Neuronal stem cell (in vitro differentiated cells): ENCODE measurements at regions not wholly inside any gene's neighbourhood (a gene's known extent, or its start where the extent isn't known, plus 50 kb on each side); places are given as distances from the start of the nearest gene placed in this dataset.

Source experiments
- DNase-seq: peaks from one replicate; pipeline ENCODE4 v3.0.0-alpha.2; 2013; ENCODE audit warnings: low spot score
- H2AFZ ChIP-seq: one replicate; pipeline ENCODE4 v1.6.1; 2013; ENCODE audit warnings: mild to moderate bottlenecking, low read length, inconsistent platforms
- H2AK5ac ChIP-seq: 2 replicates; pipeline ENCODE4 v1.6.1; 2013; ENCODE audit warnings: low read depth, mild to moderate bottlenecking, inconsistent platforms, low read length, moderate library complexity, mixed read lengths
- H2BK120ac ChIP-seq: 2 replicates; pipeline ENCODE4 v1.6.1; 2013; ENCODE audit warnings: low read depth, mild to moderate bottlenecking, inconsistent platforms, low read length, moderate library complexity, mixed read lengths
- H2BK12ac ChIP-seq: one replicate; pipeline ENCODE4 v1.6.1; 2013; ENCODE audit warnings: low read length, inconsistent platforms
- H2BK15ac ChIP-seq: 2 replicates; pipeline ENCODE4 v1.6.1; 2013; ENCODE audit warnings: mild to moderate bottlenecking, low read length, inconsistent platforms, mixed read lengths
- H2BK5ac ChIP-seq: one replicate; pipeline ENCODE4 v1.6.1; 2013; ENCODE audit warnings: inconsistent platforms, mild to moderate bottlenecking, low read length, moderate library complexity
- H3K14ac ChIP-seq: one replicate; pipeline ENCODE4 v1.6.1; 2013; ENCODE audit warnings: low read length, inconsistent platforms
- H3K18ac ChIP-seq: 2 replicates; pipeline ENCODE4 v1.6.1; 2013; ENCODE audit warnings: low read length, inconsistent platforms
- H3K23ac ChIP-seq: 2 replicates; pipeline ENCODE4 v1.6.1; 2013; ENCODE audit warnings: low read depth, mild to moderate bottlenecking, mixed read lengths, low read length, inconsistent platforms; ENCODE audit not compliant: poor library complexity
- H3K27ac ChIP-seq: replicated peaks from 3 replicates; pipeline ENCODE4 v1.5.1; 2013; ENCODE audit warnings: low read length, inconsistent platforms
- H3K27me3 ChIP-seq, 3 experiments: 2 replicates each; pipeline ENCODE4 v1.6.1; 2013; ENCODE audit warnings: low read length in 3 of 3, mild to moderate bottlenecking in 2 of 3, inconsistent platforms in 1 of 3, low read depth in 1 of 3, mixed read lengths in 1 of 3, moderate library complexity in 1 of 3; ENCODE audit not compliant: control insufficient read depth in 3 of 3, insufficient read depth in 3 of 3
- H3K36me3 ChIP-seq, 2 donors: replicated peaks in 1 of 2; 2 replicates each; pipeline ENCODE4 v1.6.1; 2013; ENCODE audit warnings: low read length in 2 of 2; ENCODE audit not compliant: control insufficient read depth in 2 of 2, insufficient read depth in 2 of 2
- H3K4ac ChIP-seq: 2 replicates; pipeline ENCODE4 v1.6.1; 2013; ENCODE audit warnings: inconsistent platforms, mild to moderate bottlenecking, low read length, moderate library complexity
- H3K4me1 ChIP-seq, 2 donors: 1 replicate in 1 of 2; 2 replicates in 1 of 2; pipeline ENCODE4 v1.6.1; 2013; ENCODE audit warnings: low read length in 2 of 2, low read depth in 1 of 2; ENCODE audit not compliant: control insufficient read depth in 2 of 2, insufficient read depth in 1 of 2
- H3K4me2 ChIP-seq: one replicate; pipeline ENCODE4 v1.6.1; 2013; ENCODE audit warnings: mild to moderate bottlenecking, low read length, inconsistent platforms; ENCODE audit not compliant: insufficient read depth, poor library complexity, severe bottlenecking
- H3K4me3 ChIP-seq, 2 donors: 2 replicates each; pipeline ENCODE4 v1.5.1; 2013; ENCODE audit warnings: low read length in 2 of 2, mild to moderate bottlenecking in 2 of 2, inconsistent platforms in 1 of 2, moderate library complexity in 1 of 2
- H3K79me1 ChIP-seq: one replicate; pipeline ENCODE4 v1.6.1; 2013; ENCODE audit warnings: low read depth, mild to moderate bottlenecking, inconsistent platforms, low read length, moderate library complexity
- H3K9ac ChIP-seq: one replicate; pipeline ENCODE4 v1.6.1; 2013; ENCODE audit warnings: mild to moderate bottlenecking, low read depth, low read length, inconsistent platforms; ENCODE audit not compliant: poor library complexity
- H3K9me3 ChIP-seq, 2 donors: replicated peaks in 1 of 2; 2 replicates each; pipeline versions ENCODE3 to v1.6.1; 2013; ENCODE audit warnings: low read length in 2 of 2, mild to moderate bottlenecking in 2 of 2, inconsistent platforms in 1 of 2, low read depth in 1 of 2, mixed read lengths in 1 of 2, moderate library complexity in 1 of 2; ENCODE audit not compliant: control insufficient read depth in 2 of 2, insufficient read depth in 1 of 2
- H4K8ac ChIP-seq: one replicate; pipeline ENCODE4 v1.6.1; 2013; ENCODE audit warnings: low read depth, mild to moderate bottlenecking, inconsistent platforms, low read length, moderate library complexity
- H4K91ac ChIP-seq: one replicate; pipeline ENCODE4 v1.6.1; 2013; ENCODE audit warnings: low read length, low read depth, mild to moderate bottlenecking, inconsistent platforms; ENCODE audit not compliant: poor library complexity
- WGBS, 2 donors: extraction: QIAGEN DNeasy Blood & Tissue Kit; methylation state at CpG; one replicate each; pipeline ENCODE4 v1.1.7; 2013; ENCODE audit warnings: missing lambda C conversion rate in 2 of 2, mixed read lengths in 1 of 2; ENCODE audit not compliant: insufficient read length in 2 of 2, insufficient replicate concordance in 1 of 2; ENCODE audit errors: extremely low coverage in 2 of 2; 5-methylcytosine and 5-hydroxymethylcytosine counted together

DNA sequence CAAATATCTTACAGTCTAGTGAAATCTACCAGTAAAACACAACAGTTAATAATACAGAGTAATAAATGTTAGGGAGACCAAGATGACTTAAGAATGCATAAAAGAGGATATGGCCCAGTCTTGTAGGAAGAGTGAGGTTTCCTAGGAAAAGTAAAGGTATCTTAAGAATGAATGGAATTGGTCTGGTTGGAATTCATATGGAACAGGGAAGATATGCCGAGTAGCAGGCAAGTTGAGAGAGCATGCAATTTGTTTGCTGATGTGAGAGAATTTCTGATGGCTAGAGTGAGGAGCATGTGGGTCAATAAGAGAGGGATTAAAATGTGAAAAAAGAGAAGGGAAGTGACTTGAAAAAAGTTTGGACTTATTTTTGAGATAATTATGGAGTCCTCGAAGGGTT lies 512.9 kb upstream of the ZEB2 start:
- no peak overlapping the region for H3K18ac ChIP-seq
- H3K4me1 ChIP-seq: peaks cover 1 to 5% of the 10 kb centered on the region in 2 donors
- no peak overlapping the region for H4K91ac ChIP-seq
- DNase-seq: no peak
- no peak overlapping the region for H2AFZ ChIP-seq
- no peak overlapping the region for H2BK120ac ChIP-seq
- H3K9me3 ChIP-seq: no peaks in the 10 kb centered on the region
- no peak overlapping the region for H3K4me3 ChIP-seq
- no peak overlapping the region for H3K4ac ChIP-seq
- no peak overlapping the region for H3K9ac ChIP-seq
- no peaks in the 10 kb centered on the region for H3K27me3 ChIP-seq
- no peak overlapping the region for H2BK5ac ChIP-seq
- H3K79me1 ChIP-seq: no peaks in the 10 kb centered on the region
- no peak overlapping the region for H2AK5ac ChIP-seq
- no peak overlapping the region for H2BK15ac ChIP-seq
- WGBS, 2 donors: no CpG with 5 or more reads among the region's 2 CpGs
- H2BK12ac ChIP-seq: no peak overlapping the region
- no peak overlapping the region for H3K23ac ChIP-seq
- no peak overlapping the region for H4K8ac ChIP-seq
- H3K14ac ChIP-seq: no peak overlapping the region
- H3K36me3 ChIP-seq: no peaks in the 10 kb centered on the region
- H3K4me2 ChIP-seq: no peak overlapping the region
- no peak overlapping the region for H3K27ac ChIP-seq

DNA sequence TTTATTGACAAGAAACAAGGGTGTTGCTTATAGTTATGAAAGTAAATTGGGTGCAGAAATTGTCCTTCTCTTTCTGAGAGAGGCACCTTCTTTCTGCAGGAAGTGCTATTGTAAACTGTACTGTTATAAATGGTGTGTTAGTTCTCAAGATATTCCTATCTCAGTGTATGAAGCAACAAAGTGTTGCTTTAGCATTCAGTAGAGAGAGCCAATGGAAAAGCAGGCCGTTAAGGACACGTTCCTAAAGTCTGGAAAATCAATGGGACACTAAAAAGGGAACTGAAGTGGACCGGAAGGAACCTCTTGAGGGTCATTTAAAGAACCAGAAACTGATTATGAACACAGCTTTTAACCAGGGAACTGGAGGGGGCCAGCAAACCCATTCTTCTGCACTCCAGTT lies 510.0 kb upstream of the ZEB2 start:
- no peaks in the 10 kb centered on the region for H3K36me3 ChIP-seq
- H4K8ac ChIP-seq: no peak overlapping the region
- no peak overlapping the region for H2BK120ac ChIP-seq
- no peak overlapping the region for H3K9ac ChIP-seq
- no peak overlapping the region for H3K4ac ChIP-seq
- H3K79me1 ChIP-seq: no peaks in the 10 kb centered on the region
- H3K4me2 ChIP-seq: no peak overlapping the region
- H3K23ac ChIP-seq: no peak overlapping the region
- no peaks in the 10 kb centered on the region for H3K9me3 ChIP-seq
- H2BK5ac ChIP-seq: no peak overlapping the region
- no CpG with 5 or more reads among the region's 3 CpGs for WGBS, 2 donors
- H3K14ac ChIP-seq: no peak overlapping the region
- DNase-seq: no peak
- no peaks in the 10 kb centered on the region for H3K27me3 ChIP-seq
- no peak overlapping the region for H3K4me3 ChIP-seq
- peaks cover 1 to 5% of the 10 kb centered on the region in 2 donors for H3K4me1 ChIP-seq
- no peak overlapping the region for H4K91ac ChIP-seq
- no peak overlapping the region for H2BK12ac ChIP-seq
- no peak overlapping the region for H2BK15ac ChIP-seq
- no peak overlapping the region for H3K27ac ChIP-seq
- no peak overlapping the region for H2AK5ac ChIP-seq
- H2AFZ ChIP-seq: peak overlapping the region; percentile 65
- no peak overlapping the region for H3K18ac ChIP-seq

DNA sequence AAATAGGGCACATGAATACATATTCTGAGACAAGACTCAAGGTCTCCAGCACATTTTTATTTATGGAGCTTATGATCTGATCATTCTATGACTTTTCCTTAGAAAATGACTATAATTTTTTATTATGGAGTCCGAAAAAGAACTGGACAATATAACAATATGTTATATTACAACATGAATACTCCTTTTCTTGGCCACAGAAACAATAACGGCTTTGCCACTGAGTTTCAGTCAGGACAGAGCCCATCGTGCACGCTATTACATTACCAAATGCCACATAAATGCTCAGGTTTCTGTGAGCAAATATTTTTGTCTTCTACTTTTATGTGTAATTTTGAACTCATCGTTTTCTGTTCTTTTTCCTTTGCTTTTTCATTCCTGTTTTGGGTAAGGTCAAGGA lies 509.2 kb upstream of the ZEB2 start:
- Histone ChIP-seq H3K4me3 (no peak overlapping the region), H3K4ac (no peak overlapping the region), H3K9me3 (no peaks in the 10 kb centered on the region), H3K79me1 (no peaks in the 10 kb centered on the region), H2BK5ac (no peak overlapping the region), H3K18ac (no peak overlapping the region), H2BK15ac (no peak overlapping the region), H2AFZ (no peak overlapping the region), H3K14ac (no peak overlapping the region), H3K23ac (no peak overlapping the region), H3K36me3 (no peaks in the 10 kb centered on the region), H3K27ac (no peak overlapping the region), H3K9ac (no peak overlapping the region), H2BK120ac (no peak overlapping the region), H2BK12ac (no peak overlapping the region), H3K4me1 (peaks cover 1 to 5% of the 10 kb centered on the region in 2 donors), H3K27me3 (no peaks in the 10 kb centered on the region), H4K8ac (no peak overlapping the region), H4K91ac (no peak overlapping the region), H2AK5ac (no peak overlapping the region), H3K4me2 (no peak overlapping the region)
- WGBS, 2 donors: no CpG with 5 or more reads among the region's 5 CpGs
- no peak for DNase-seq

DNA sequence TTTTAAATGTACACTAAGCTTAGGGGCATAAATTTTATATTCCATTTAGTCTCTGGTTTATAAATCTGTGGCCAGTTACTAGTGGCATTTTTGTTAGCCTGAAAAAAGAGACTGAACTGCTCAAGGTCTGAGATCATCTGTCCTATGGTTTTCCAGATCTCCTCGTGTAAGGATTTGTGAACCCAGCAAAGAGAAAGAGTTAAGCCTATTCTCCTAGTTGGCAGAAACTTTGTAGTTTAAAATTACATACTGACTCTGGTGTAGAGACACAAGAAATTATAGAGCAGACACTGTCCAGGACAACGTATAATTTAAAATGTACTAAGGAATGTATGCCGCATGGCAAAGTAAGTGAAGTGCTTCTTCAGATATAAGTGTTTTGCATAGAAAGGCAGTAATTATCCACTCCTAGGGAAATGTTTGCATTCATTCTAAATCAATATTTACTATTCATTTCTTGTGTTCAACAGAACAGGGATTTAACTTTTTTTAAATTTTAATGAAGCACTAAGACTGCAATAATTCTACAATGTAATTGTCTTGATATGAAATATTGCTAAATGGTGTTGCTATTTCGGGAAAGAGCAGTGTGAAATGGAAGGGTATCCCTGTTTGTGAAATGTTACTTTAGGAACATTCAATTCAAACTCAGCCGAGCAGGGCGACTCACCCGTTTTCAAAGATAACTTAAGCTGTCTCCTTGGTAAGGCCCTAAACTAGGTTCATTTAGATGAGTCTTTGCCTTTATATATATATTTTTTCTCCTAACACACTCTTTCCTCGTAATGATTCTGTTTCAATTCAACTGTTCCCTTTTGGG lies 508.4 kb upstream of the ZEB2 start:
- Histone ChIP-seq H2AK5ac (no peak overlapping the region), H4K91ac (no peak overlapping the region), H2BK5ac (no peak overlapping the region), H2BK12ac (no peak overlapping the region), H3K9me3 (no peaks in the 10 kb centered on the region), H3K4ac (no peak overlapping the region), H3K4me2 (no peak overlapping the region), H3K79me1 (no peaks in the 10 kb centered on the region), H4K8ac (no peak overlapping the region), H3K27ac (no peak overlapping the region), H3K27me3 (no peaks in the 10 kb centered on the region), H3K23ac (no peak overlapping the region), H3K4me1 (peaks cover 1 to 5% of the 10 kb centered on the region in 2 donors), H3K9ac (no peak overlapping the region), H3K4me3 (no peak overlapping the region), H3K18ac (no peak overlapping the region), H3K36me3 (no peaks in the 10 kb centered on the region), H2AFZ (no peak overlapping the region), H2BK120ac (no peak overlapping the region), H2BK15ac (no peak overlapping the region), H3K14ac (no peak overlapping the region)
- WGBS, 2 donors: no CpG with 5 or more reads among the region's 8 CpGs
- DNase-seq: no peak
